CD14-positive monocyte (primary cell): ENCODE measurements at regions not wholly inside any gene's neighbourhood (a gene's known extent, or its start where the extent isn't known, plus 50 kb on each side); places are given as distances from the start of the nearest gene placed in this dataset.

ENCODE experiments used
- DNase-seq, 3 donors: peaks; one replicate each; pipeline ENCODE4 v3.0.0-alpha.2; 2011 to 2022
- H2AFZ ChIP-seq: 2 replicates; pipeline ENCODE4 v1.6.0; 2012; ENCODE audit warnings: mild to moderate bottlenecking, low read depth, low read length, inconsistent platforms; ENCODE audit not compliant: insufficient read depth, poor library complexity, severe bottlenecking
- H3K27ac ChIP-seq, 2 donors: 1 replicate in 1 of 2; 2 replicates in 1 of 2; pipeline ENCODE4 v1.5.1; 2012 to 2013; ENCODE audit warnings: low read length in 2 of 2, control low read depth in 1 of 2, inconsistent platforms in 1 of 2, low read depth in 1 of 2, mild to moderate bottlenecking in 1 of 2
- H3K27me3 ChIP-seq, 2 donors: one replicate each; pipeline versions ENCODE4 v1.6.0 to v1.6.1; 2011 to 2013; ENCODE audit warnings: low read length in 2 of 2; ENCODE audit not compliant: control insufficient read depth in 2 of 2, insufficient read depth in 2 of 2
- H3K36me3 ChIP-seq, 2 donors: replicated peaks in 1 of 2; 1 replicate in 1 of 2; 2 replicates in 1 of 2; pipeline versions ENCODE4 v1.5.1 to v1.6.1; 2012 to 2013; ENCODE audit warnings: low read length in 2 of 2, control low read depth in 1 of 2, inconsistent platforms in 1 of 2, mild to moderate bottlenecking in 1 of 2; ENCODE audit not compliant: insufficient read depth in 2 of 2, control insufficient read depth in 1 of 2
- H3K4me1 ChIP-seq, 2 donors: 1 replicate in 1 of 2; 2 replicates in 1 of 2; pipeline versions ENCODE4 v1.5.1 to v1.6.1; 2012 to 2013; ENCODE audit warnings: low read length in 2 of 2, control low read depth in 1 of 2, inconsistent platforms in 1 of 2, mild to moderate bottlenecking in 1 of 2, moderate library complexity in 1 of 2; ENCODE audit not compliant: insufficient read depth in 2 of 2, control insufficient read depth in 1 of 2
- H3K4me2 ChIP-seq: replicated peaks from 2 replicates; pipeline ENCODE3; 2012; ENCODE audit warnings: low read length, moderate library complexity, mild to moderate bottlenecking; ENCODE audit not compliant: poor library complexity, severe bottlenecking; ENCODE audit errors: extremely low read depth
- H3K4me3 ChIP-seq, 3 experiments: fragments of 200-600 bp in 1 of 3; sonication (generic) in 1 of 3; replicated peaks in 1 of 3; 1 replicate in 2 of 3; 2 replicates in 1 of 3; pipeline ENCODE4 v1.5.1; 2011 to 2013; ENCODE audit warnings: low read length in 3 of 3, mild to moderate bottlenecking in 3 of 3, control low read depth in 2 of 3, low read depth in 2 of 3, inconsistent platforms in 1 of 3, moderate library complexity in 1 of 3
- H3K79me2 ChIP-seq: 2 replicates; pipeline ENCODE4 v1.6.0; 2012; ENCODE audit warnings: mild to moderate bottlenecking, control low read depth, inconsistent platforms, low read length, moderate library complexity; ENCODE audit not compliant: insufficient read depth
- H3K9ac ChIP-seq: 2 replicates; pipeline ENCODE4 v1.6.0; 2017; ENCODE audit warnings: low read length, mild to moderate bottlenecking; ENCODE audit not compliant: insufficient read depth, poor library complexity, severe bottlenecking
- H3K9me3 ChIP-seq, 2 donors: replicated peaks in 1 of 2; 1 replicate in 1 of 2; 2 replicates in 1 of 2; pipeline versions ENCODE4 v1.5.1 to v1.6.1; 2012 to 2013; ENCODE audit warnings: low read length in 2 of 2, control low read depth in 1 of 2; ENCODE audit not compliant: control insufficient read depth in 1 of 2, insufficient read depth in 1 of 2
- H4K20me1 ChIP-seq: 2 replicates; pipeline ENCODE4 v1.6.0; 2012; ENCODE audit warnings: mild to moderate bottlenecking, low read length, control low read depth, moderate library complexity; ENCODE audit not compliant: insufficient read depth
- H3K27ac Mint-ChIP-seq, 7 donors: one replicate each; pipeline ENCODE4 v1.8.0; 2020; ENCODE audit warnings: mild to moderate bottlenecking in 7 of 7, mixed read lengths in 7 of 7, moderate library complexity in 6 of 7, inconsistent platforms in 2 of 7
- H3K27me3 Mint-ChIP-seq, 3 donors: one replicate each; pipeline ENCODE4 v1.8.0; 2021 to 2022; ENCODE audit warnings: low read depth in 3 of 3, mild to moderate bottlenecking in 3 of 3, mixed read lengths in 3 of 3, moderate library complexity in 3 of 3, inconsistent platforms in 1 of 3
- H3K36me3 Mint-ChIP-seq, 2 donors: one replicate each; pipeline ENCODE4 v1.8.0; 2020; ENCODE audit warnings: mixed read lengths in 2 of 2, inconsistent platforms in 1 of 2, mild to moderate bottlenecking in 1 of 2
- H3K4me1 Mint-ChIP-seq: one replicate; pipeline ENCODE4 v1.8.0; 2020; ENCODE audit warnings: mild to moderate bottlenecking, mixed read lengths
- H3K4me3 Mint-ChIP-seq, 2 donors: one replicate each; pipeline ENCODE4 v1.8.0; 2020; ENCODE audit warnings: mild to moderate bottlenecking in 2 of 2, mixed read lengths in 2 of 2, moderate library complexity in 1 of 2
- H3K9me3 Mint-ChIP-seq, 7 donors: one replicate each; pipeline ENCODE4 v1.8.0; 2020 to 2022; ENCODE audit warnings: mixed read lengths in 7 of 7, mild to moderate bottlenecking in 6 of 7, moderate library complexity in 6 of 7, inconsistent platforms in 2 of 7
- CTCF ChIP-seq: fragments of 200-600 bp; IDR thresholded peaks from one replicate; pipeline ENCODE4 v1.8.0; 2022; ENCODE audit warnings: antibody characterized with exemption, mild to moderate bottlenecking
- WGBS: methylation state at CpG from one replicate; pipeline ENCODE4 v1.1.5; 2013; ENCODE audit warnings: missing lambda C conversion rate; ENCODE audit not compliant: insufficient coverage; 5-methylcytosine and 5-hydroxymethylcytosine counted together
- intact Hi-C, 2 donors: fragments of 100-400 bp; cut with micrococcal nuclease; formaldehyde crosslinking; loops; one replicate each; pipeline versions ENCODE4 v1.15.0 to v1.15.1; 2023

GRCh38 chr3:26560081-26560480, 62.5 kb upstream of the LRRC3B start:
- no peak overlapping the region for H3K4me3 Mint-ChIP-seq
- DNase-seq: no peak
- H3K27ac Mint-ChIP-seq: no peak overlapping the region
- Histone ChIP-seq H3K9ac (no peak overlapping the region), H4K20me1 (no peaks in the 10 kb centered on the region), H3K4me2 (no peak overlapping the region), H3K27me3 (no peaks in the 10 kb centered on the region), H3K4me1 (no peaks in the 10 kb centered on the region), H3K4me3 (no peak overlapping the region), H3K9me3 (no peaks in the 10 kb centered on the region), H3K36me3 (no peaks in the 10 kb centered on the region), H3K79me2 (no peaks in the 10 kb centered on the region), H2AFZ (no peak overlapping the region), H3K27ac (no peak overlapping the region)
- intact Hi-C loops: no loop called here
- H3K36me3 Mint-ChIP-seq: no peaks in the 10 kb centered on the region
- no peak for TF ChIP-seq CTCF
- WGBS: no CpG with 5 or more reads among the region's 1 CpG
- H3K27me3 Mint-ChIP-seq: peaks cover 0 to 4% (median 0%) of the 10 kb centered on the region in 3 donors
- H3K4me1 Mint-ChIP-seq: no peaks in the 10 kb centered on the region
- H3K9me3 Mint-ChIP-seq: peaks cover 0 to 8% (median 4%) of the 10 kb centered on the region in 7 donors

- TF ChIP-seq CTCF: no peak
- Mint-ChIP-seq H3K27ac (no peak overlapping the region), H3K4me3 (no peak overlapping the region), H3K36me3 (no peaks in the 10 kb centered on the region), H3K27me3 (peaks cover 0 to 3% (median 0%) of the 10 kb centered on the region in 3 donors), H3K9me3 (peaks cover 0 to 8% (median 4%) of the 10 kb centered on the region in 7 donors), H3K4me1 (no peaks in the 10 kb centered on the region)
- no CpG with 5 or more reads among the region's 3 CpGs for WGBS
- no peaks in the 10 kb centered on the region for H4K20me1 ChIP-seq
- no peak overlapping the region for H3K4me2 ChIP-seq
- no peaks in the 10 kb centered on the region for H3K79me2 ChIP-seq
- intact Hi-C loops: no loop called here
- no peak overlapping the region for H3K4me3 ChIP-seq
- no peak overlapping the region for H3K9ac ChIP-seq
- H2AFZ ChIP-seq: no peak overlapping the region
- H3K4me1 ChIP-seq: no peaks in the 10 kb centered on the region
- H3K36me3 ChIP-seq: no peaks in the 10 kb centered on the region
- H3K27ac ChIP-seq: no peak overlapping the region
- H3K9me3 ChIP-seq: peaks cover 10 to 13% of the 10 kb centered on the region in 2 donors
- no peak for DNase-seq
- no peaks in the 10 kb centered on the region for H3K27me3 ChIP-seq
Observed at GRCh38 chr3:26562021-26562768, 60.4 kb upstream of the LRRC3B start.
